Liver (tissue), 8 donors: ENCODE measurements at regions not wholly inside any gene's neighbourhood (a gene's known extent, or its start where the extent isn't known, plus 50 kb on each side); places are given as distances from the start of the nearest gene placed in this dataset.

ENCODE experiments used
- DNase-seq: peaks from one replicate; pipeline ENCODE4 v3.0.0-alpha.2; 2017; ENCODE audit warnings: low spot score
- H3K27ac ChIP-seq, 2 donors: one replicate each; pipeline ENCODE4 v1.7.0; 2013; ENCODE audit warnings: inconsistent platforms in 2 of 2, low read length in 2 of 2, control low read depth in 1 of 2, low read depth in 1 of 2, mild to moderate bottlenecking in 1 of 2
- H3K27me3 ChIP-seq, 4 donors: one replicate each; pipeline versions ENCODE4 v1.6.1 to v1.7.0; 2013; ENCODE audit warnings: low read length in 3 of 4, inconsistent platforms in 1 of 4, mild to moderate bottlenecking in 1 of 4, moderate library complexity in 1 of 4; ENCODE audit not compliant: control insufficient read depth in 4 of 4, insufficient read depth in 4 of 4
- H3K36me3 ChIP-seq, 4 donors: one replicate each; pipeline versions ENCODE4 v1.6.1 to v1.7.0; 2013; ENCODE audit warnings: low read length in 3 of 4, mild to moderate bottlenecking in 3 of 4, low read depth in 1 of 4, moderate library complexity in 1 of 4; ENCODE audit not compliant: control insufficient read depth in 4 of 4, insufficient read depth in 3 of 4
- H3K4me1 ChIP-seq, 4 donors: one replicate each; pipeline versions ENCODE4 v1.6.1 to v1.7.0; 2013; ENCODE audit warnings: low read length in 3 of 4, mild to moderate bottlenecking in 3 of 4, moderate library complexity in 1 of 4; ENCODE audit not compliant: control insufficient read depth in 4 of 4, insufficient read depth in 4 of 4
- H3K4me3 ChIP-seq, 3 donors: one replicate each; pipeline versions ENCODE4 v1.6.1 to v1.7.0; 2013; ENCODE audit warnings: low read length in 3 of 3, control low read depth in 1 of 3, low read depth in 1 of 3, mild to moderate bottlenecking in 1 of 3
- H3K9ac ChIP-seq, 2 donors: one replicate each; pipeline ENCODE4 v1.7.0; 2013; ENCODE audit warnings: low read length in 2 of 2, mild to moderate bottlenecking in 2 of 2, moderate library complexity in 2 of 2, control low read depth in 1 of 2, low read depth in 1 of 2
- H3K9me3 ChIP-seq, 4 donors: one replicate each; pipeline versions ENCODE4 v1.6.1 to v1.7.0; 2013; ENCODE audit warnings: low read length in 3 of 4; ENCODE audit not compliant: control insufficient read depth in 4 of 4
- EGR1 ChIP-seq, 2 donors: IDR thresholded peaks; 2 replicates each; pipeline ENCODE4 v1.6.1; 2016 to 2018; ENCODE audit warnings: antibody characterized with exemption in 2 of 2, low read depth in 2 of 2
- FOXA1 ChIP-seq: IDR thresholded peaks from 2 replicates; pipeline ENCODE4 v1.6.1; 2016; ENCODE audit warnings: antibody characterized with exemption
- GABPA ChIP-seq, 2 donors: IDR thresholded peaks in 1 of 2; conservative IDR thresholded peaks in 1 of 2; 2 replicates each; pipeline ENCODE4 v1.6.1; 2016; ENCODE audit warnings: antibody characterized with exemption in 2 of 2, mild to moderate bottlenecking in 1 of 2, moderate library complexity in 1 of 2
- HNF4A ChIP-seq, 2 donors: conservative IDR thresholded peaks; 2 replicates each; pipeline ENCODE4 v1.6.1; 2016; ENCODE audit warnings: antibody characterized with exemption in 2 of 2, mild to moderate bottlenecking in 2 of 2
- HNF4G ChIP-seq: IDR thresholded peaks from 2 replicates; pipeline ENCODE4 v1.6.1; 2016; ENCODE audit warnings: antibody characterized with exemption
- JUND ChIP-seq, 2 donors: IDR thresholded peaks; 2 replicates each; pipeline ENCODE4 v1.6.1; 2016; ENCODE audit warnings: antibody characterized with exemption in 2 of 2
- MAX ChIP-seq: IDR thresholded peaks from 2 replicates; pipeline ENCODE4 v1.6.1; 2016; ENCODE audit warnings: antibody characterized with exemption
- NR2F2 ChIP-seq: IDR thresholded peaks from 2 replicates; pipeline ENCODE4 v1.6.1; 2016; ENCODE audit warnings: antibody characterized with exemption
- RAD21 ChIP-seq, 2 donors: IDR thresholded peaks; 2 replicates each; pipeline ENCODE4 v1.6.1; 2016; ENCODE audit warnings: antibody characterized with exemption in 2 of 2, mild to moderate bottlenecking in 2 of 2
- REST ChIP-seq: IDR thresholded peaks from 2 replicates; pipeline ENCODE4 v1.6.1; 2016; ENCODE audit warnings: antibody characterized with exemption, mild to moderate bottlenecking
- SP1 ChIP-seq: IDR thresholded peaks from 2 replicates; pipeline ENCODE4 v1.6.1; 2018; ENCODE audit warnings: antibody characterized with exemption, mild to moderate bottlenecking
- YY1 ChIP-seq: IDR thresholded peaks from 2 replicates; pipeline ENCODE4 v1.6.1; 2016; ENCODE audit warnings: antibody characterized with exemption, mild to moderate bottlenecking
- WGBS: extraction: QIAGEN DNeasy Blood & Tissue Kit; methylation state at CpG from one replicate; pipeline ENCODE4 v1.1.7; 2013; 5-methylcytosine and 5-hydroxymethylcytosine counted together
- TF ChIP-seq, protein P1 (sequence below): IDR thresholded peaks from 2 replicates; pipeline ENCODE4 v1.6.1; 2016; ENCODE audit warnings: antibody characterized with exemption
- TF ChIP-seq, protein P2 (sequence below): fragments of 150-350 bp; IDR thresholded peaks from 2 replicates; pipeline ENCODE4 v1.5.1; 2017; ENCODE audit warnings: improper control_type of control experiment, low read depth, low read length; ENCODE audit not compliant: missing input control
- donor health status: healthy.
- donor health status: healthy.
- donor health status: healthy.
- donor health status: healthy.
- donor health status: healthy.

DNA sequence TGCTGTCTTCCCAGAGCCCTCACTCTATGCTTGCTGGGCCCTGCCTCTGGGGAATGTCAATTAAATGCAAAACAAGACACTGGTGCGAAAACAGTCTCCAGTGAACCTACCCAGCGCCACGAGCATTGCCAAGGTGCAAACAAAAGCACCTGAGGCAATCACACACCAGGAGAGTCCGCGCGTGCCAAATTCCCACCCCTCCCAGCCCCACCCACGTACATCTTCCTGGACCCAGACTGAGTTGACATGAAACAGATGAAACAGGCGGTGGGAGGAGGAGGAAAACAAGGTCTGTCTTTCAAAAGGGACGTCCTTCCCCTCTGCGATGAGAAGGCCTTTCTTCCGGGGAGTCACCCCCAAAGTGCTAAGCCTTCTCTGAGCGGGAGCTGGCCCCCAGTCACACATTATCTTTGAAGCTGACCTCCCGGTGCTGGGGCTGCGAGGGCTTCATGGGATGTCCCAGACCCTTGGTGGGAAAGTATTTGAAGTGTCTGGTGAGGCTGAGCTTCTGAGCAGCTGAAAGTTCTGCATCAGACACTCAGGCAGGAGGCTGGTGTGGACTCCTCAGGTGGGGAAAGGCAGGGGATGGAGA lies 200.4 kb downstream of the AXIN2 start:
- Histone ChIP-seq H3K4me1 (no peaks in the 10 kb centered on the region), H3K36me3 (no peaks in the 10 kb centered on the region), H3K27me3 (peaks cover 0 to 6% (median 0%) of the 10 kb centered on the region in 4 donors), H3K4me3 (no peak overlapping the region), H3K9ac (no peak overlapping the region), H3K9me3 (peaks cover 0 to 1% (median 0%) of the 10 kb centered on the region in 4 donors), H3K27ac (no peak overlapping the region)
- DNase-seq = no peak
- 70% methylated on average over 14 of the region's 14 CpGs for WGBS
- TF ChIP-seq HNF4A (conservative IDR thresholded peaks at IDR 0.05) (no peak), JUND (IDR thresholded peaks at IDR 0.05) (no peak), EGR1 (IDR thresholded peaks at IDR 0.05; ENCODE audit: low read depth in 2 of 2) (no peak), SP1 (no peak), RAD21 (IDR thresholded peaks at IDR 0.05) (no peak), MAX (no peak)

DNA sequence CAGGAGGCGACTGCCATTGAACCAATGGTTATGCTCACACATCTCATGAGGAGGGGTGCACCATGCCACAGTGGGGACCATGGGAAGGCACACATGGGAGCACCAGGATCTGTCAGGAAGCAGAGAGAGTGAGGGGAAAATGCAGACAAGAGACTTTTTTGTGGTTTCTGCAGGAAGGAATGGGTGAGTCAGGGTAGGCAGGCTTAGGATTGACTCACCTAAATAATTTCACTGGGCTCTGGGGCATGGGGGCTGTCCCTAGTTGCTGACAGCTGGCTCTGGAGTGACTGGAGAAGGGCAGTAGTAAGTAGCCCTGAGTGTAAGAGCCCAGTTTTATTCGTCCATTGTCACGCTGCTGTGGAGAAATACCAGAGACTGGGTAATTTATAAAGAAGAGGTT lies 202.4 kb downstream of the AXIN2 start:
- Histone ChIP-seq H3K27ac (no peak overlapping the region), H3K36me3 (no peaks in the 10 kb centered on the region), H3K9me3 (no peaks in the 10 kb centered on the region), H3K9ac (no peak overlapping the region), H3K27me3 (peaks cover 0 to 6% (median 0%) of the 10 kb centered on the region in 4 donors), H3K4me1 (no peaks in the 10 kb centered on the region), H3K4me3 (no peak overlapping the region)
- WGBS = 60% methylated on average over 3 of the region's 3 CpGs
- TF ChIP-seq, protein P1, sequence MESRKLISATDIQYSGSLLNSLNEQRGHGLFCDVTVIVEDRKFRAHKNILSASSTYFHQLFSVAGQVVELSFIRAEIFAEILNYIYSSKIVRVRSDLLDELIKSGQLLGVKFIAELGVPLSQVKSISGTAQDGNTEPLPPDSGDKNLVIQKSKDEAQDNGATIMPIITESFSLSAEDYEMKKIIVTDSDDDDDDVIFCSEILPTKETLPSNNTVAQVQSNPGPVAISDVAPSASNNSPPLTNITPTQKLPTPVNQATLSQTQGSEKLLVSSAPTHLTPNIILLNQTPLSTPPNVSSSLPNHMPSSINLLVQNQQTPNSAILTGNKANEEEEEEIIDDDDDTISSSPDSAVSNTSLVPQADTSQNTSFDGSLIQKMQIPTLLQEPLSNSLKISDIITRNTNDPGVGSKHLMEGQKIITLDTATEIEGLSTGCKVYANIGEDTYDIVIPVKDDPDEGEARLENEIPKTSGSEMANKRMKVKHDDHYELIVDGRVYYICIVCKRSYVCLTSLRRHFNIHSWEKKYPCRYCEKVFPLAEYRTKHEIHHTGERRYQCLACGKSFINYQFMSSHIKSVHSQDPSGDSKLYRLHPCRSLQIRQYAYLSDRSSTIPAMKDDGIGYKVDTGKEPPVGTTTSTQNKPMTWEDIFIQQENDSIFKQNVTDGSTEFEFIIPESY = no peak
- TF ChIP-seq HNF4A (conservative IDR thresholded peaks at IDR 0.05) (no peak), HNF4G (no peak)
- TF ChIP-seq, protein P2, sequence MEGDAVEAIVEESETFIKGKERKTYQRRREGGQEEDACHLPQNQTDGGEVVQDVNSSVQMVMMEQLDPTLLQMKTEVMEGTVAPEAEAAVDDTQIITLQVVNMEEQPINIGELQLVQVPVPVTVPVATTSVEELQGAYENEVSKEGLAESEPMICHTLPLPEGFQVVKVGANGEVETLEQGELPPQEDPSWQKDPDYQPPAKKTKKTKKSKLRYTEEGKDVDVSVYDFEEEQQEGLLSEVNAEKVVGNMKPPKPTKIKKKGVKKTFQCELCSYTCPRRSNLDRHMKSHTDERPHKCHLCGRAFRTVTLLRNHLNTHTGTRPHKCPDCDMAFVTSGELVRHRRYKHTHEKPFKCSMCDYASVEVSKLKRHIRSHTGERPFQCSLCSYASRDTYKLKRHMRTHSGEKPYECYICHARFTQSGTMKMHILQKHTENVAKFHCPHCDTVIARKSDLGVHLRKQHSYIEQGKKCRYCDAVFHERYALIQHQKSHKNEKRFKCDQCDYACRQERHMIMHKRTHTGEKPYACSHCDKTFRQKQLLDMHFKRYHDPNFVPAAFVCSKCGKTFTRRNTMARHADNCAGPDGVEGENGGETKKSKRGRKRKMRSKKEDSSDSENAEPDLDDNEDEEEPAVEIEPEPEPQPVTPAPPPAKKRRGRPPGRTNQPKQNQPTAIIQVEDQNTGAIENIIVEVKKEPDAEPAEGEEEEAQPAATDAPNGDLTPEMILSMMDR = no peak
- no peak for DNase-seq

DNA sequence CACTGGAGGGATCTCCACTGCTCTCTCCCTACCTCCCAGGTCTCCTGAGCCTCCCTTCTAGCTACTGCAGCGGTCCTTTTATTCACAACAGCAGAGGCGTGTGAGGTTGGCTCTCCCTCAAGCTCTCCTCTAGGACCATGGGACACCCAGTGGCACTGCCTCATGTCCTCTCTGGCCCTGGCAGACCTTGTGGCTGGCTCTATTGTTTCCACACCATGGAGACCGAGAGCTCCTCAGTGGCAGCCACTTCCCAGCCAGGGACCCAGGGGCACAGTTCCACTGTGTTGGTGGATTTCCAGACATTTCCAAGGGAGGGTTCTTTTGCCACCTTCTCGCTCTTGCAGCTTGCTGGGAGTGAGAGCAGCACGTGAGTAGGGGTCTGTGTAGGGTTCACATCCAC lies 204.9 kb downstream of the AXIN2 start:
- 79% methylated on average over 5 of the region's 5 CpGs for WGBS
- DNase-seq = no peak
- H3K9me3 ChIP-seq = no peaks in the 10 kb centered on the region
- TF ChIP-seq REST = no peak
- TF ChIP-seq JUND (IDR thresholded peaks at IDR 0.05) = no peak
- TF ChIP-seq, protein P2 = no peak
- no peak for TF ChIP-seq SP1
- TF ChIP-seq MAX = no peak
- TF ChIP-seq NR2F2 = no peak
- TF ChIP-seq, protein P1 = no peak
- no peak for TF ChIP-seq GABPA (IDR thresholded peaks at IDR 0.05 in 1 of 2, conservative IDR thresholded peaks at IDR 0.05 in 1 of 2)
- TF ChIP-seq YY1 = no peak
- TF ChIP-seq HNF4G = no peak
- no peak for TF ChIP-seq FOXA1

More for the DNA sequence above, 204.9 kb downstream of the AXIN2 start:
- Histone ChIP-seq H3K27me3 (peaks cover 0 to 6% (median 0%) of the 10 kb centered on the region in 4 donors), H3K36me3 (no peaks in the 10 kb centered on the region), H3K4me1 (no peaks in the 10 kb centered on the region), H3K9ac (no peak overlapping the region), H3K27ac (no peak overlapping the region), H3K4me3 (no peak overlapping the region)
